SW 1271 (cell line): ENCODE measurements at regions not wholly inside any gene's neighbourhood (a gene's known extent, or its start where the extent isn't known, plus 50 kb on each side); places are given as distances from the start of the nearest gene placed in this dataset.
A peak's percentile ranks its signal among the peaks of the same experiment; 100 is the strongest.
"Not testable (repeated sequence)": the region's sequence is repeated elsewhere in the genome, so short reads cannot be mapped to it uniquely, and the experiment has no call there.

Source experiments
- DNase-seq, 2 experiments: peaks; one replicate each; lab custom pipeline; 2025; lab: John Stamatoyannopoulos, UW

- DNase-seq: no peak
Observed at GRCh38 chr1:38502758-38503157, 356.8 kb downstream of the RRAGC start.

GRCh38 chr1:38500891-38501290 is 358.7 kb downstream of the RRAGC start:
- no peak for DNase-seq

GRCh38 chr1:38500352-38500751 is 359.2 kb downstream of the RRAGC start:
- no peak for DNase-seq

GRCh38 chr1:38498686-38499085 is 360.9 kb downstream of the RRAGC start:
- DNase-seq: no peak

- DNase-seq: no peak
Observed at GRCh38 chr1:38497921-38498656, 361.5 kb downstream of the RRAGC start.

GRCh38 chr1:38493306-38493705 is 366.3 kb downstream of the RRAGC start:
- DNase-seq: not testable (repeated sequence)

GRCh38 chr1:38489844-38490270 is 369.7 kb downstream of the RRAGC start:
- peak in 1 of 2 experiments; percentile 16 for DNase-seq

- DNase-seq: no peak
Observed at GRCh38 chr1:38488162-38488898, 371.2 kb downstream of the RRAGC start.

- no peak for DNase-seq
Observed at GRCh38 chr1:38487396-38487795, 372.2 kb downstream of the RRAGC start.

GRCh38 chr1:38486085-38486484 is 373.5 kb downstream of the RRAGC start:
- no peak for DNase-seq

- DNase-seq: no peak
Observed at GRCh38 chr1:38481871-38482826, 377.4 kb downstream of the RRAGC start.

- not testable (repeated sequence) for DNase-seq
Observed at GRCh38 chr1:38479662-38480061, 379.9 kb downstream of the RRAGC start.

- no peak for DNase-seq
Observed at GRCh38 chr1:38477811-38478210, 381.8 kb downstream of the RRAGC start.

GRCh38 chr1:38476850-38477178 is 382.8 kb downstream of the RRAGC start:
- no peak for DNase-seq

GRCh38 chr1:38476111-38476849 is 383.3 kb downstream of the RRAGC start:
- no peak for DNase-seq

- no peak for DNase-seq
Observed at GRCh38 chr1:38475624-38476005, 384.0 kb downstream of the RRAGC start.

- no peak for DNase-seq
Observed at GRCh38 chr1:38474738-38475623, 384.6 kb downstream of the RRAGC start.

- DNase-seq: no peak
Observed at GRCh38 chr1:38466487-38466886, 393.1 kb downstream of the RRAGC start.

GRCh38 chr1:38465460-38465859 is 394.1 kb downstream of the RRAGC start:
- no peak for DNase-seq

- DNase-seq: no peak
Observed at GRCh38 chr1:38464071-38464661, 395.4 kb downstream of the RRAGC start.
